ENCODE measurements at regions not wholly inside any gene's neighbourhood (a gene's known extent, or its start where the extent isn't known, plus 50 kb on each side); places are given as distances from the start of the nearest gene placed in this dataset.
"Not testable (repeated sequence)": the region's sequence is repeated elsewhere in the genome, so short reads cannot be mapped to it uniquely, and the experiment has no call there.

GRCh38 chr5:10102706-10103497 lies 146.8 kb downstream of the ATPSCKMT start:
- H3K4me3 Mint-ChIP-seq, result peak overlapping the region; percentile 34 to 60
- H2AK5ac ChIP-seq (ENCODE audit: insufficient read length, low read length), result no peak overlapping the region
- peak overlapping the region; percentile 83 for H2BK120ac ChIP-seq (ENCODE audit: low read depth, low read length, poor library complexity, severe bottlenecking)
- H3K9ac ChIP-seq (ENCODE audit: extremely low read depth, insufficient read length, low read length), result peak overlapping the region; percentile 66
- H3K18ac ChIP-seq (ENCODE audit: insufficient read length, low read depth, low read length), result peak overlapping the region; percentile 74
- no peak overlapping the region for H2BK12ac ChIP-seq (ENCODE audit: insufficient read length, low read depth, low read length)
- H3K27ac Mint-ChIP-seq, result peak overlapping the region; percentile 98 to 99 (median 99)
- no peak overlapping the region for H4K5ac ChIP-seq (ENCODE audit: insufficient read length, low read depth, low read length)
- peak overlapping the region; percentile 47 for H3K4me2 ChIP-seq (ENCODE audit: insufficient read depth, insufficient read length, low read length)
- H3K9me3 Mint-ChIP-seq, result peaks cover 32 to 36% of the 10 kb centered on the region in 2 experiments
- H3K23ac ChIP-seq (ENCODE audit: insufficient read length, low read depth, low read length), result no peak overlapping the region
- H4K8ac ChIP-seq (replicated peaks; ENCODE audit: insufficient read length, low read depth, low read length), result no peak overlapping the region
- no peak overlapping the region for H3K14ac ChIP-seq (ENCODE audit: insufficient read depth, low read length)
- H3K4ac ChIP-seq (ENCODE audit: low read depth, low read length), result no peak overlapping the region; the same call in 1 of the 2 replicates
- H2BK5ac ChIP-seq (ENCODE audit: insufficient read length, low read length), result peak overlapping the region; percentile 91
- H4K20me1 ChIP-seq (ENCODE audit: control insufficient read depth, insufficient read depth, insufficient read length), result no peaks in the 10 kb centered on the region
- H3K79me2 ChIP-seq (ENCODE audit: insufficient read depth, low read length), result no peaks in the 10 kb centered on the region
- no peak for TF ChIP-seq CTCF (conservative IDR thresholded peaks at IDR 0.05)
- H3K79me1 ChIP-seq (ENCODE audit: insufficient read depth, low read depth, low read length, poor library complexity, severe bottlenecking), result no peaks in the 10 kb centered on the region
- H3K4me1 Mint-ChIP-seq, result peaks cover 42 to 47% of the 10 kb centered on the region in 2 experiments
- no peak overlapping the region for H2BK20ac ChIP-seq (ENCODE audit: low read depth, low read length, poor library complexity, severe bottlenecking)
- H3K36me3 Mint-ChIP-seq (ENCODE audit: insufficient read depth in 1 of 3, low read depth in 3 of 3), result peaks cover 24 to 42% (median 31%) of the 10 kb centered on the region in 3 experiments
- peak overlapping the region; percentile 98 for H3T11ph ChIP-seq (ENCODE audit: low read length)
- peaks cover 6% of the 10 kb centered on the region for H3K9me3 ChIP-seq (ENCODE audit: control insufficient read depth, low read depth, low read length)
- H3K27me3 ChIP-seq (ENCODE audit: insufficient read depth, low read length), result no peaks in the 10 kb centered on the region
- no peaks in the 10 kb centered on the region for H3K23me2 ChIP-seq (ENCODE audit: insufficient read length, low read depth, low read length, poor library complexity, severe bottlenecking)
- H3K4me1 ChIP-seq (ENCODE audit: insufficient read depth, low read length), result peaks cover 9% of the 10 kb centered on the region
- H3K27ac ChIP-seq (ENCODE audit: insufficient read length, low read depth, low read length), result peak overlapping the region; percentile 97
- DNase-seq, result peak; percentile 84
- peaks cover 4% of the 10 kb centered on the region; the same call in 1 of the 2 replicates for H3K27me3 Mint-ChIP-seq (ENCODE audit: low read depth)
- H3K56ac ChIP-seq (ENCODE audit: insufficient read length, low read depth, low read length), result no peak overlapping the region
- no CpG with 5 or more reads among the region's 9 CpGs for WGBS (ENCODE audit: extremely low coverage, insufficient read length, low lambda C conversion rate)
- no peak overlapping the region for H4K91ac ChIP-seq (ENCODE audit: insufficient read length, low read depth, low read length)
- H2BK15ac ChIP-seq (ENCODE audit: low read depth, low read length), result no peak overlapping the region
- no peak overlapping the region for H2AFZ ChIP-seq (ENCODE audit: low read length)

GRCh38 chr5:10102235-10102634 lies 147.5 kb downstream of the ATPSCKMT start:
- not testable (repeated sequence) for H3K27me3 Mint-ChIP-seq (ENCODE audit: low read depth); H2BK15ac ChIP-seq (ENCODE audit: low read depth, low read length); H4K91ac ChIP-seq (ENCODE audit: insufficient read length, low read depth, low read length); H3K4me1 ChIP-seq (ENCODE audit: insufficient read depth, low read length); H2BK12ac ChIP-seq (ENCODE audit: insufficient read length, low read depth, low read length); H2AK5ac ChIP-seq (ENCODE audit: insufficient read length, low read length); H3K9ac ChIP-seq (ENCODE audit: extremely low read depth, insufficient read length, low read length); H3K23ac ChIP-seq (ENCODE audit: insufficient read length, low read depth, low read length); H3T11ph ChIP-seq (ENCODE audit: low read length); H2AFZ ChIP-seq (ENCODE audit: low read length); H3K79me2 ChIP-seq (ENCODE audit: insufficient read depth, low read length); H4K20me1 ChIP-seq (ENCODE audit: control insufficient read depth, insufficient read depth, insufficient read length); H3K56ac ChIP-seq (ENCODE audit: insufficient read length, low read depth, low read length); H3K9me3 ChIP-seq (ENCODE audit: control insufficient read depth, low read depth, low read length); H4K8ac ChIP-seq (replicated peaks; ENCODE audit: insufficient read length, low read depth, low read length); H3K4ac ChIP-seq (ENCODE audit: low read depth, low read length); H3K27me3 ChIP-seq (ENCODE audit: insufficient read depth, low read length); H3K23me2 ChIP-seq (ENCODE audit: insufficient read length, low read depth, low read length, poor library complexity, severe bottlenecking); H3K79me1 ChIP-seq (ENCODE audit: insufficient read depth, low read depth, low read length, poor library complexity, severe bottlenecking)
- peak overlapping the region; percentile 83 for H2BK5ac ChIP-seq (ENCODE audit: insufficient read length, low read length)
- peak overlapping the region; percentile 84; the same call in 1 of the 2 replicates for H3K14ac ChIP-seq (ENCODE audit: insufficient read depth, low read length)
- H3K18ac ChIP-seq (ENCODE audit: insufficient read length, low read depth, low read length), result peak overlapping the region; percentile 92
- WGBS (ENCODE audit: extremely low coverage, insufficient read length, low lambda C conversion rate), result no CpG with 5 or more reads among the region's 7 CpGs
- H3K27ac ChIP-seq (ENCODE audit: insufficient read length, low read depth, low read length), result peak overlapping the region; percentile 97
- peak overlapping the region; percentile 97 for H2BK20ac ChIP-seq (ENCODE audit: low read depth, low read length, poor library complexity, severe bottlenecking)
- H4K5ac ChIP-seq (ENCODE audit: insufficient read length, low read depth, low read length), result peak overlapping the region; percentile 78
- peak overlapping the region; percentile 98 to 99 (median 99) for H3K27ac Mint-ChIP-seq
- peak; percentile 82 for DNase-seq
- H3K4me3 Mint-ChIP-seq, result peak overlapping the region; percentile 34 to 60
- H3K4me1 Mint-ChIP-seq, result peaks cover 42 to 43% of the 10 kb centered on the region in 2 experiments
- H3K36me3 Mint-ChIP-seq (ENCODE audit: insufficient read depth in 1 of 3, low read depth in 3 of 3), result peaks cover 24 to 42% (median 31%) of the 10 kb centered on the region in 3 experiments
- H3K9me3 Mint-ChIP-seq, result peaks cover 35 to 36% of the 10 kb centered on the region in 2 experiments
- H3K4me2 ChIP-seq (ENCODE audit: insufficient read depth, insufficient read length, low read length), result peak overlapping the region; percentile 47
- H2BK120ac ChIP-seq (ENCODE audit: low read depth, low read length, poor library complexity, severe bottlenecking), result peak overlapping the region; percentile 83
